ENCODE measurements at regions not wholly inside any gene's neighbourhood (a gene's known extent, or its start where the extent isn't known, plus 50 kb on each side); places are given as distances from the start of the nearest gene placed in this dataset.

- TF ChIP-seq POLR2A (IDR thresholded peaks at IDR 0.05), result no peak
- TF ChIP-seq CTCF (IDR thresholded peaks at IDR 0.05), result no peak
- 28% methylated on average over 10 of the region's 25 CpGs for WGBS (ENCODE audit: insufficient coverage, low coverage, low lambda C conversion rate, missing lambda C conversion rate)
- H3K4me1 ChIP-seq, result peaks cover 0 to 9% (median 0%) of the 10 kb centered on the region in 4 donors
- no peak overlapping the region for H3K4me3 ChIP-seq
- intact Hi-C loops (cut with DNase I), result no loop called here
- DNase-seq, result peak; percentile 50 to 70 (median 68)
- no peak overlapping the region for H3K27ac ChIP-seq
- peak; percentile 58 to 86 (median 80) for ATAC-seq
- H3K27me3 ChIP-seq, result no peaks in the 10 kb centered on the region
- H3K36me3 ChIP-seq, result no peaks in the 10 kb centered on the region
- no peaks in the 10 kb centered on the region for H3K9me3 ChIP-seq
Measured at GRCh38 chr1:168386949-168387586, 106.4 kb downstream of the TBX19 start.

GRCh38 chr1:168386492-168386891 is 105.8 kb downstream of the TBX19 start:
- Histone ChIP-seq H3K4me1 (peaks cover 0 to 4% (median 0%) of the 10 kb centered on the region in 4 donors), H3K4me3 (no peak overlapping the region), H3K27me3 (no peaks in the 10 kb centered on the region), H3K9me3 (no peaks in the 10 kb centered on the region), H3K36me3 (no peaks in the 10 kb centered on the region), H3K27ac (no peak overlapping the region)
- 80% methylated on average over 2 of the region's 2 CpGs for WGBS (ENCODE audit: insufficient coverage, low coverage, low lambda C conversion rate, missing lambda C conversion rate)
- TF ChIP-seq POLR2A (IDR thresholded peaks at IDR 0.05) (no peak), CTCF (IDR thresholded peaks at IDR 0.05) (no peak)
- no peak for ATAC-seq
- no peak for DNase-seq
- intact Hi-C loops (cut with DNase I), result no loop called here

GRCh38 chr1:168381850-168382249 is 101.2 kb downstream of the TBX19 start:
- Histone ChIP-seq H3K4me3 (no peak overlapping the region), H3K27me3 (no peaks in the 10 kb centered on the region), H3K4me1 (no peaks in the 10 kb centered on the region), H3K9me3 (no peaks in the 10 kb centered on the region), H3K27ac (no peak overlapping the region), H3K36me3 (no peaks in the 10 kb centered on the region)
- TF ChIP-seq POLR2A (IDR thresholded peaks at IDR 0.05) (no peak), CTCF (IDR thresholded peaks at IDR 0.05) (no peak)
- ATAC-seq (no peak), DNase-seq (no peak)
- intact Hi-C loops (cut with DNase I), result no loop called here

- H3K4me1 ChIP-seq, result no peaks in the 10 kb centered on the region
- TF ChIP-seq POLR2A (IDR thresholded peaks at IDR 0.05) (no peak), CTCF (IDR thresholded peaks at IDR 0.05) (no peak)
- 71% methylated on average over 2 of the region's 2 CpGs for WGBS (ENCODE audit: insufficient coverage, low coverage, low lambda C conversion rate, missing lambda C conversion rate)
- no peaks in the 10 kb centered on the region for H3K36me3 ChIP-seq
- ATAC-seq (no peak), DNase-seq (no peak)
- no peaks in the 10 kb centered on the region for H3K27me3 ChIP-seq
- H3K27ac ChIP-seq, result no peak overlapping the region
- no peaks in the 10 kb centered on the region for H3K9me3 ChIP-seq
- no peak overlapping the region for H3K4me3 ChIP-seq
- intact Hi-C loops (cut with DNase I), result no loop called here
Measured at GRCh38 chr1:168380945-168381344, 100.3 kb downstream of the TBX19 start.

All from right lobe of liver (tissue), 6 donors.